Retina (tissue), 1 donor: ENCODE measurements at regions not wholly inside any gene's neighbourhood (a gene's known extent, or its start where the extent isn't known, plus 50 kb on each side); places are given as distances from the start of the nearest gene placed in this dataset.
"Not testable (repeated sequence)": the region's sequence is repeated elsewhere in the genome, so short reads cannot be mapped to it uniquely, and the experiment has no call there.

Source experiments
- DNase-seq: peaks from one replicate; pipeline ENCODE4 v3.0.0-alpha.2; 2016

- DNase-seq = no peak
Observed at GRCh38 chr3:62926494-62926893, 51.3 kb upstream of the CADPS start.

- no peak for DNase-seq
Observed at GRCh38 chr3:62928256-62928655, 53.0 kb upstream of the CADPS start.

- no peak for DNase-seq
Observed at GRCh38 chr3:62929771-62930170, 54.6 kb upstream of the CADPS start.

- no peak for DNase-seq
Observed at GRCh38 chr3:62935793-62936192, 60.6 kb upstream of the CADPS start.

GRCh38 chr3:62936626-62937254 lies 61.5 kb upstream of the CADPS start:
- no peak for DNase-seq

- no peak for DNase-seq
Observed at GRCh38 chr3:62938583-62938982, 63.4 kb upstream of the CADPS start.

GRCh38 chr3:62939707-62940106 lies 64.5 kb upstream of the CADPS start:
- no peak for DNase-seq

GRCh38 chr3:62940771-62941563 lies 65.8 kb upstream of the CADPS start:
- DNase-seq = peak; percentile 28

GRCh38 chr3:62942227-62942626 lies 67.0 kb upstream of the CADPS start:
- no peak for DNase-seq

- DNase-seq = no peak
Observed at GRCh38 chr3:62942764-62943163, 67.5 kb upstream of the CADPS start.

- DNase-seq = no peak
Observed at GRCh38 chr3:62948921-62949320, 73.7 kb upstream of the CADPS start.

- no peak for DNase-seq
Observed at GRCh38 chr3:62950210-62950609, 75.0 kb upstream of the CADPS start.

- DNase-seq = no peak
Observed at GRCh38 chr3:62951037-62951613, 75.9 kb upstream of the CADPS start.

GRCh38 chr3:62951880-62952279 lies 76.7 kb upstream of the CADPS start:
- not testable (repeated sequence) for DNase-seq

- no peak for DNase-seq
Observed at GRCh38 chr3:62954580-62954979, 79.4 kb upstream of the CADPS start.

- DNase-seq = no peak
Observed at GRCh38 chr3:62955126-62955525, 79.9 kb upstream of the CADPS start.

- DNase-seq = no peak
Observed at GRCh38 chr3:62956411-62956810, 81.2 kb upstream of the CADPS start.

GRCh38 chr3:62961874-62962556 lies 86.8 kb upstream of the CADPS start:
- DNase-seq = no peak

- DNase-seq = no peak
Observed at GRCh38 chr3:62962714-62963113, 87.5 kb upstream of the CADPS start.

GRCh38 chr3:62965311-62965710 lies 90.1 kb upstream of the CADPS start:
- DNase-seq = no peak

- DNase-seq = no peak
Observed at GRCh38 chr3:62968128-62968527, 92.9 kb upstream of the CADPS start.

GRCh38 chr3:62970648-62971047 lies 95.4 kb upstream of the CADPS start:
- DNase-seq = no peak

GRCh38 chr3:62975566-62975965 lies 100.3 kb upstream of the CADPS start:
- DNase-seq = no peak

- no peak for DNase-seq
Observed at GRCh38 chr3:62981962-62982361, 106.7 kb upstream of the CADPS start.
